ENCODE measurements at regions not wholly inside any gene's neighbourhood (a gene's known extent, or its start where the extent isn't known, plus 50 kb on each side); places are given as distances from the start of the nearest gene placed in this dataset.
"Not testable (repeated sequence)": the region's sequence is repeated elsewhere in the genome, so short reads cannot be mapped to it uniquely, and the experiment has no call there.

DNA sequence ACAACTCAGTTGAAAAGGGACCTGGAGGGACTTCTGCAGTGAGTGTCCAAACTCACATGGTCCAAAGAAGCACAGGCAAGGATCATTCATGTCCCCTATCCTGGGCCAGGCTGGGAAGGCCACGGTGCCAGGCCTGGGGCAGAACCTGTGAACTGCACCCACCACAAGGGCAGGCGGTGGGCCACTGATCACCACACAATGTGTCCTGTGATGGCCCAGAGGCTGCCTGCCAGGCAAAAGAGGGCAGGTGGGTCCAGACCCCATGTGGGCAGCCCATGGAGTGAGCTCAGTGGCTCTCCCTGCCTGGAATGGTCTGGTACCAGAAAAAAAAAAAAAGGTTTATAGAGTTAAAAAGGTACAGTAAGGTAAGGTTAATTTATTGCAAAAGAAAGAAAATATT is 244.8 kb downstream of the ANKRD30B start:
- DNase-seq = not testable (repeated sequence)

DNA sequence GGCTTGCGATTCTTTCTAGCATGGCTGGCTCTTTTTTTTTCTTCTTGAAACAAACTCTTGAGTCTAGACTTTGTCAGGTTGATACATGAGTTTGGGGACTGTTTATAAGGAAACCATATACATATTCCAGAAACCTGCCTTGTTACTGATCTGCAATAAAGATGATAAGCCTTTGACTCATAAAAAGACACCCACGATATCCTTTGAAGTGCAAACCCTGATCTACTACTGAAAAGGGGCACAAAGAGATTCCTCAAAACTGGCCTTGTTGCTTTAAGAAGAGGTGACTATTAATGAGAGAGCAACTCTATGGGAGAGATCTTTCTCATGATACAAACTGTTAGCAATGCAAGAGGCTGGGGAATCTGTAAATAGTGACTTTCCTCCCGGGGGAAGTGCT is 247.1 kb downstream of the ANKRD30B start:
- not testable (repeated sequence) for DNase-seq

GRCh38 chr18:14997357-14997756 is 249.4 kb downstream of the ANKRD30B start:
- DNase-seq = no peak

DNA sequence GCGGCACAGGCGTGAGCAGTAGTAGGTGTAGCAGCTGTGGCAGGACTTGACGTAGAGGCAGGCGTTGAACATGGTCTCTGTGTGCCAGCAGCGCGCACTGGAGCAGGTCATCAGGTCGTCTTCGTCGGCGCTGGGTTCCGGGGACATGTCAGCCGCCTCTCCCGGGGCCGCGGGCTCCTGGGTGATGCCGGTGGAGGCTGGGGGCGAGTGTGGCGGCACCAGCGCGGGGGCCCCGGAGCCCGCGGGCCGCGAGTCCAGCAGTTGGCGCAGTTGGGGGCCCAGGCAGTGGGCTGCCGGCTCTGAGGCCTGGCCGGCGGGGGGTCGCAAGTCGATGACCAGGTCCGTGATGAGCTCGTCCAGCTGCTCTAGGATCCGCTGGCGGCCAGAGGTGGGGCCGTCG is 249.9 kb downstream of the ANKRD30B start:
- DNase-seq = not testable (repeated sequence)

DNA sequence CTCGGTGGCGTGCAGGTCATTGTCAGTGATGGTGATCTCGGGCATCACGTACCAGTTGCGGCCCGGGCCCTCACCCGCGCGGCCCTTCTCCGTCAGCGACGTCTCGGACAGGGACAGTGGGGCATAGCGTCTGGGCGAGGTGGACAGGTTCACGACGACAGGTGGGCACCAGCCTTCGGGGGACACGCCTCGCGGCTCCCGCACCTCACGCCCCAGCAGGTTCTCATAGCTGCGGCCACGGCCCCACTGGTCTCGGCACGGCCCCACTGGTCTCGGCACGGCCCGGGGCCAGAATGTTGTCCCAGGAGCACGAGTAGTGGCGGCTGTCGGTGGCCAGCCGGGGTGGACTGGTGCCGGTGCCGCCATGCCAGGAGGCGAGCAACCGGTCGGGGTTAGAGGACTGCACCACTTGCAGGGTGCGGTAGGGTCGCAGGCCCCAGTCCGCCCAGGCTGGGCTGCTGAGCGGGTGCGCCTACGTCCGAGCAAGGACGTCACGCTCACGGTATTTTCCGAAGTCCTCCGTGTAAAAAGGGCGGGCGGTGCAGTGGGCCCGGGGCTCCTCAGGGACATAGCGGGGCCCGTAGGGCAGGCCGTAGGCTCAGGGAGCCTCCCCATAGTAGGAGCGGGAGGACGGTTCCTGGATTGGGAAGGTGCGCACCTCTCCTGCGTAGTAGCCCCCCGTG is 250.5 kb downstream of the ANKRD30B start:
- DNase-seq = not testable (repeated sequence)

- no peak for DNase-seq
These were observed 251.4 kb downstream of the ANKRD30B start for GRCh38 chr18:14999085-14999975.

- not testable (repeated sequence) for DNase-seq
These were observed 252.4 kb downstream of the ANKRD30B start for GRCh38 chr18:15000119-15001037.

DNA sequence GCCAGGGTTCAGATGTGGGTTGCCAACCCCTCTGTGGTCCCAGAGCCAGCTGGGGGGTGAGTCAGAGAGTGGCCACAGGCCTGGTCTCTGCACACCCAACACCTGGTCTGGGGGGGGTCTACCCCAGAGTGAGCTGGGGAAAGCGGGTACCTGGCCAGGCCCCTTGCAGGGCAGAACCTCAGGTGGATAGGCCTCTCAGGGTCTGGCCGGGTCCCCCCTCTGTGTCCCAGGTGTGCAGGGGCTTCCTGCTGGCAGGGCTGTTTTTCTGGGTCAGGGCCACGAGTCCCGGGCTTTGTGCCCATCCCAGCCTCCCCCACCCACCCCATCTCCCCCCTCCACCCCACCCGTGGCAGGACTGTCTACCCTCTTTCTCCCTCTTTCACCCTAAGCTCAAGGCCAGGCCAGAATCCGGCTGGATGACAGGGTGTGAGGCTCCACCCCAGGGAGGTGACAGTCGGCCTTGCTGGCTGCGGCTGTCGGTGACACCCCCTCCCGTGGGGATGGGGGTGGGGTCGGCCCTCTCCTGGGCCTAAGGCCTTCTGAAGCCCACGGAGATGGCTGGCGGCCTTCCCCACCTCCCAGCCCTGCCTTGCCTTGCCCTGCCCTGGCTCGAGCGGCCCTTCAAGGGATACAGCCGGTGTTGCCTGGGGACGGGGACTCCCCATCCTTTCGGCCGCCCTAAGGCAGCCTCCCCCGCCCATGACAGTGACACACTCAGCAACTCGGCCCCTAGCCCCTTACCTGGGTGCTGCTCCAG is 253.2 kb downstream of the ANKRD30B start:
- DNase-seq = not testable (repeated sequence)

DNA sequence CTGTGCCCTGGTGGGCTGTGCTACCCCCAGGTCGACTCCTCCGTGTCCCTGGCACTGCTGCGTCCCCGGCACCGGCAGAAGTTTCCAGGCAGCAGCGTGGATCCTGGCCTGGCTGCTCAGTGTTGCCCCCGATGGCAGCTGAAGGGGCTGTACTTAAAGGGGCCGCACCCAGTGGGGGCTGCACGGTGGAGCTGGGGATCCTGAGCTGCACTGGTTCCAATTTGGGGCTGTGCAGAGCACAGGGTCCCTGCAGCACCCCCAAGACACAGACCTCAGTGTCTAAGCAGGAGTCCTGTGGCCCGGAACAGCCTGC is 253.8 kb downstream of the ANKRD30B start:
- DNase-seq = not testable (repeated sequence)

- not testable (repeated sequence) for DNase-seq
These were observed 254.8 kb downstream of the ANKRD30B start for GRCh38 chr18:15002765-15003164.

GRCh38 chr18:15003231-15003630 is 255.3 kb downstream of the ANKRD30B start:
- not testable (repeated sequence) for DNase-seq

DNA sequence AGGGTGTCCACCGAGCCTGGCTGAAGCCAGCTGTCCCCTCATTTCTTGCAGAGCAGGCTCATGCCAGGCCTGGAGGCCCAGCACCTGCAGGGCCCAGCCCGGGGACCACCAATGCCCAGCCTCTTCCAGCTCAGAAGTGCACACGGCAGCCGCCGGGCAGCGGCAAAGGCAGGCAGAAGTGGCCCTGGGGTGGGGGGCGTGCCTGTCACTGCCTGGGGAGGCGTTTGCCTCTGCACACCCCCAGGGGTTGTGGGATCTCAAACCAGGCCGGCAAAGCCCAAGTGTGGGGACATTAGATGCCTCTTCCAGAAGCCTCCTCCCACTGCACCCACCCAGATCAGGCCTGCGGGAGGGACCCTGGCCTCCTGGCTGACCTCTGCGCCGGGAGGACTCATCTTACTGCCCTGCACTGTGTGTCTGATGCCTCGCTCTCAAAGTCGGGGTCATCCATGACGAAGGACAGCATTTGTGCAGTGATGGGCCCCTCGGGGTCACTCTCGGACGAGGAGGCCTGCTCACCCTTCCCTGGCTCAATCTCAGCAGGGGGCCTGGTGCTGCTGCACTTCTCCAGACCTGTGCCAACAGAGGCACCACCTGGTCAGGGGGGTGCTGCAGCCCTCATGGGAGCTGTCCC is 255.8 kb downstream of the ANKRD30B start:
- DNase-seq = not testable (repeated sequence)

DNA sequence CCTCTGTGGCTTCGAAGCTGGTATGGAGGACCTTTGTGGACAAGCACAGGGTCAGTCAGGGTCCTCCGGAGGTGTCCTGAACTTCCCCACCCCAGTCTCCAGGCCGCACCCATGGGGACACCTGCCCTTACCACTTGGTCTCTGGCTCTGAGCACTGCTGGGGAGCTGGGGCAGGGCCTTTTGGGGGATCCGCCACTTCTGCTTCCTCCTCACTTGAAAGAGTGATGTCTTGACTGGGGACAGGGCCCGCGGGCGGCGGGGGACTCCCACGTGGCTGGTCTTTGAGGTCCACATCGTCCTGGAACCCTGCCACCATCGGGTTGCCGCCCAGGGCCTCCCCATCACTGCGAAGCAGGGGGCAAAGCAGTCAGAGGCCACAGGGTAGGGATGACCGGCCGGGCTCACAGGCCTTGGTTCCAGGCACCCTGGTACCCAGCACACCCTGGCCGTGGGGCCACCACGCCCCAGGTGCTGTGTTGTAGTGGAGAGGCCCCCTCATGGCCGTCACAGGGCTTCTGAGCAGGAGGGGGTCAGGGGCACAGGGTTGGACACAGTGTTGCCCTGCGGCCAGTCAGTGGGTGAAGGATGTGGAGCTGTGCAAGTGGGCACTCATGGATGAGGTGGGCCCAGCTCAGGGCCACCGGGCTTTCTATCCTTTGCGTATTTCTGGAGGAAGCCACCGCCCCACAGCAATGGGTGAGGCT is 256.4 kb downstream of the ANKRD30B start:
- DNase-seq = not testable (repeated sequence)

- no peak for DNase-seq
These were observed 257.6 kb downstream of the ANKRD30B start for GRCh38 chr18:15005313-15006130.

DNA sequence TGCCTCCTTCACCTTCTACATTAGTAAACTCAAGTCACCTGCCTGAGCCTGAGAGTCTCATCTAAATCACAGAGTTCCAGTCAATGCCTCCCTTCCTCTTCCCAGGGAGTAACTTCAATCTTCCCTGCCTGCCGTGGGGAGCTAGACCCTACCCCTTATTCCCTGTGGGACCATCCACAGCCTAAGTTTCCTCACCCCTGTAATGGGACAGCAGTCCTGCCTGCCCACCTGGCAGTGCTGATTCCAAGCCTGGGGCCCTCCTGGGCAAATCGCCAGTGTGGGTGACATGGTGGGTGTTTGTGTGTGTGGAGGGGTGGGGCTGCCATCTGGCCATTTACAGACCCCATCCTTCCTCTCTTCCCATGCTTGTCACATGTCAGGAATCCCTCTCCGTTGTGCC is 258.6 kb downstream of the ANKRD30B start:
- DNase-seq = not testable (repeated sequence)

GRCh38 chr18:15026041-15026440 is 278.1 kb downstream of the ANKRD30B start:
- not testable (repeated sequence) for DNase-seq

DNA sequence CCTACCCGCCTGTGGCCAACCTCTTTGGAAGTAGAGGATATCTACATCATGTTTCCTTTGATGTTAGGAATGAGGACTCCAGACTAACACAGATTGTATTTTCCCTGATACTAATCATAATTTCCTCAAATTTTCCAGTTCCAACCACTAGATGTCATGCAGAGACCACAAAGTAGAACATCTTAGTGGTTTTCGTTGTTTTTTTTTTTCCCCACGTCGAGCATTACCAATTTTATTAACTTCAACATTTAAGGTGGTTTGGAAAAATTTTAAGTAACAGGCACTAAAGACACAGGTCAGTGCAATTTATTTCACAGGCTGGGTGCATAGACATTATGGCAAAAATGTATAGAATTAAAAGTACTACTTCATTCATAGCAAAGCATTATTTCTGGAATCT is 280.1 kb downstream of the ANKRD30B start:
- DNase-seq = not testable (repeated sequence)

DNA sequence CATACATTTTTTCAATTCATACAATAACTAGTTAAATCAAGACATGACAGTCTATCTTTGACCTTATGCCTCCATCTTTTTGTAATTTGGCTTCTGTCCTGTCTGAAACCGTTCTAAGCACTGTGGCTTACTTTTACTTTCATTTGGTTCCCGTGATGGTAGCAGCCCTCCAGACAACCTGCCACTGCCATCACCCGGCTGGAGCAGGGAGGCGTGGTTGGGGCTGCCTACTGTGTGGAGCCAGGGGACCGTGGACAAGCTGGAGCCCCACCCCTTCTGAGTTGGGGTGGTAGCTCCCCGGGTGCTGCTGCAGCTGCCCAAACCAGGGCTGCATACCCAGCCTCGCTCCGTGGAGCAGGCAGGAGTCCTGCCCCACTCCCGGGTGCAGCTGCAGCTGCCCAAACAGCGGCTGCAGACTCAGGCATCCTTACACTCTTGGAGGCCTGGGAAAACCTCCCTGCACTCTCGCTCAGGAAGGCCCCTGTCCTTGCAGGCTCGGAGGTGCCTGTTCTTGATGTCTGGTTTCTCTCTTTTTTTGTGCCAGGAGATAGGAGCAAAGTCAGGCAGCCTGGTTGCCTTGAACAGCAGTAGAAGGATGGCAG is 312.4 kb downstream of the ANKRD30B start:
- not testable (repeated sequence) for DNase-seq

- DNase-seq = not testable (repeated sequence)
These were observed 313.4 kb downstream of the ANKRD30B start for GRCh38 chr18:15061289-15061896.
